Thyroid gland (tissue), 4 donors: ENCODE measurements at regions not wholly inside any gene's neighbourhood (a gene's known extent, or its start where the extent isn't known, plus 50 kb on each side); places are given as distances from the start of the nearest gene placed in this dataset.

Source experiments
- DNase-seq, 2 donors: peaks; one replicate each; pipeline ENCODE4 v3.0.0-alpha.2; 2019
- H3K27ac ChIP-seq, 3 donors: fragments of 200-600 bp; sonication (generic); 1 replicate in 2 of 3; 2 replicates in 1 of 3; pipeline ENCODE4 v1.5.1; 2016 to 2019; ENCODE audit warnings: mild to moderate bottlenecking in 1 of 3, moderate library complexity in 1 of 3
- H3K27me3 ChIP-seq: fragments of 200-600 bp; sonication (generic); one replicate; pipeline ENCODE4 v1.5.1; 2019
- H3K36me3 ChIP-seq, 2 donors: fragments of 200-600 bp; sonication (generic); one replicate each; pipeline ENCODE4 v1.5.1; 2016 to 2019
- H3K4me1 ChIP-seq, 2 donors: fragments of 200-600 bp; sonication (generic); one replicate each; pipeline ENCODE4 v1.5.1; 2017 to 2019
- H3K4me3 ChIP-seq, 3 donors: fragments of 200-600 bp; sonication (generic); replicated peaks in 1 of 3; 1 replicate in 2 of 3; 2 replicates in 1 of 3; pipeline ENCODE4 v1.5.1; 2016; ENCODE audit warnings: mild to moderate bottlenecking in 1 of 3
- H3K9me3 ChIP-seq: fragments of 200-600 bp; sonication (generic); one replicate; pipeline ENCODE4 v1.5.1; 2017
- CTCF ChIP-seq, 6 experiments: fragments of 200-600 bp in 3 of 6; fragments of 450-650 bp in 3 of 6; sonication (generic) in 3 of 6; IDR thresholded peaks; one replicate each; pipeline ENCODE4 v1.5.1; 2016 to 2019; ENCODE audit warnings: antibody characterized with exemption in 6 of 6, mild to moderate bottlenecking in 2 of 6, inconsistent platforms in 1 of 6, moderate library complexity in 1 of 6
- POLR2A ChIP-seq, 2 donors: fragments of 450-650 bp; IDR thresholded peaks; one replicate each; pipeline ENCODE4 v1.6.1; 2017; ENCODE audit warnings: antibody characterized with exemption in 2 of 2, mild to moderate bottlenecking in 2 of 2, moderate library complexity in 1 of 2
- WGBS, 2 donors: methylation state at CpG; one replicate each; pipeline ENCODE4 v1.1.5; 2017; 5-methylcytosine and 5-hydroxymethylcytosine counted together
- intact Hi-C: fragments of 100-400 bp; cut with DNase I; formaldehyde crosslinking; loops from one replicate; pipeline ENCODE4 v1.15.1; 2023

GRCh38 chr3:81045246-81045645 lies 716.2 kb downstream of the GBE1 start:
- no peaks in the 10 kb centered on the region for H3K4me1 ChIP-seq

GRCh38 chr3:81043660-81044199 lies 717.7 kb downstream of the GBE1 start:
- Histone ChIP-seq H3K4me1 (no peaks in the 10 kb centered on the region), H3K4me3 (no peak overlapping the region)
- intact Hi-C loops: no loop called here

More at GRCh38 chr3:81045246-81045645, 716.2 kb downstream of the GBE1 start:
- Histone ChIP-seq H3K27me3 (no peaks in the 10 kb centered on the region), H3K4me3 (no peak overlapping the region), H3K9me3 (no peaks in the 10 kb centered on the region), H3K36me3 (no peaks in the 10 kb centered on the region), H3K27ac (no peak overlapping the region)
- WGBS, 2 donors: 85 to 90% methylated on average over 2 of the region's 2 CpGs
- TF ChIP-seq CTCF (IDR thresholded peaks at IDR 0.05): no peak
- no peak for TF ChIP-seq POLR2A (IDR thresholded peaks at IDR 0.05)
- intact Hi-C loops: no loop called here
- DNase-seq: no peak

DNA sequence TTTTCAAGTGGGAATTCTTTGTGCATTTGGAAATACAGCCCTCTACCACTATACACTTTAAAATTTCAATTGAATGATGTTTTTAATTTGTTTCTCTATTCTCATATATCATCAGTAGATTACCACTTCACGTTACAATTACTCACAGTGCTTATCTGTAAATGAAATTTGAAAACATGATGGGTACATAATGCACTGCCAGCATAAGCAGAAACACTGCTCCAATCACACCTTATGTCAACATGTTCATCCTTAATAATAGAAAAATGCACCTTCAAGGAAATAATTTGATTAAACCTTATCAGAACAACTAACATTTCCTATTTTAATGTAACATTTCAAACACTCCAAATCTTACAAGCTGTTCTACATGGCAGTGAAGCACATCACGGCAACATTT lies 718.4 kb downstream of the GBE1 start:
- Histone ChIP-seq H3K4me3 (no peak overlapping the region), H3K27me3 (no peaks in the 10 kb centered on the region), H3K9me3 (no peaks in the 10 kb centered on the region), H3K27ac (no peak overlapping the region), H3K4me1 (no peaks in the 10 kb centered on the region), H3K36me3 (no peaks in the 10 kb centered on the region)
- 75% methylated on average over 2 of the region's 2 CpGs for WGBS, 2 donors
- TF ChIP-seq CTCF (IDR thresholded peaks at IDR 0.05): no peak
- no peak for TF ChIP-seq POLR2A (IDR thresholded peaks at IDR 0.05)
- no peak for DNase-seq
- intact Hi-C loops: no loop called here

More at GRCh38 chr3:81043660-81044199, 717.7 kb downstream of the GBE1 start:
- Histone ChIP-seq H3K27me3 (no peaks in the 10 kb centered on the region), H3K27ac (no peak overlapping the region), H3K9me3 (no peaks in the 10 kb centered on the region), H3K36me3 (no peaks in the 10 kb centered on the region)
- 75 to 83% methylated on average over 3 of the region's 3 CpGs for WGBS, 2 donors
- DNase-seq: no peak
- TF ChIP-seq CTCF (IDR thresholded peaks at IDR 0.05): no peak
- no peak for TF ChIP-seq POLR2A (IDR thresholded peaks at IDR 0.05)

DNA sequence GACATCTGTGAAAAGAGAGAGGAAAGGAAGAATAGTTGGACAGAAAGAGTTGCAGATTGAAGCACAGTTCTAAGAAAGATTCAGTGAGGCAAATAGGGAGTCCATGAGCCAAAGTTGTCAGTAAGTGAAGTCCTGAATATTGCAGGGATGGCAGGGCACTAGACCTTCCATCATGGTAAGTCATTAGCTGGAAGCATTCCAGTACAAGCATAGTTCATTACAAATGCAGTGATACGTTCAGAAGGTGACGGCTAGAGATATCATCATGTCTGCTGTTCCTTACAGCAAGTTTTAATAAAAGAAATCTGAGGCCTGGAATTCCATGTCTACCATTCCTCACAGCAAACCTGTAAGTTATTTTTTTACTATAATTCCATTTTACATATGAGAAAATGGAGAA lies 720.1 kb downstream of the GBE1 start:
- no peak overlapping the region for H3K27ac ChIP-seq
- intact Hi-C loops: no loop called here
- H3K9me3 ChIP-seq: no peaks in the 10 kb centered on the region
- WGBS, 2 donors: 80 to 83% methylated on average over 2 of the region's 2 CpGs
- no peak overlapping the region for H3K4me3 ChIP-seq
- H3K4me1 ChIP-seq: no peaks in the 10 kb centered on the region
- no peak for DNase-seq
- no peaks in the 10 kb centered on the region for H3K36me3 ChIP-seq
- TF ChIP-seq CTCF (IDR thresholded peaks at IDR 0.05) (no peak), POLR2A (IDR thresholded peaks at IDR 0.05) (no peak)
- H3K27me3 ChIP-seq: no peaks in the 10 kb centered on the region

- Histone ChIP-seq H3K36me3 (no peaks in the 10 kb centered on the region), H3K9me3 (no peaks in the 10 kb centered on the region), H3K27ac (no peak overlapping the region), H3K27me3 (no peaks in the 10 kb centered on the region), H3K4me3 (no peak overlapping the region), H3K4me1 (no peaks in the 10 kb centered on the region)
- 80 to 83% methylated on average over 2 of the region's 2 CpGs for WGBS, 2 donors
- no peak for DNase-seq
- intact Hi-C loops: no loop called here
- TF ChIP-seq CTCF (IDR thresholded peaks at IDR 0.05): no peak
- no peak for TF ChIP-seq POLR2A (IDR thresholded peaks at IDR 0.05)
These were observed 721.3 kb downstream of the GBE1 start for GRCh38 chr3:81040107-81040506.
